ENCODE measurements at regions not wholly inside any gene's neighbourhood (a gene's known extent, or its start where the extent isn't known, plus 50 kb on each side); places are given as distances from the start of the nearest gene placed in this dataset.

DNA sequence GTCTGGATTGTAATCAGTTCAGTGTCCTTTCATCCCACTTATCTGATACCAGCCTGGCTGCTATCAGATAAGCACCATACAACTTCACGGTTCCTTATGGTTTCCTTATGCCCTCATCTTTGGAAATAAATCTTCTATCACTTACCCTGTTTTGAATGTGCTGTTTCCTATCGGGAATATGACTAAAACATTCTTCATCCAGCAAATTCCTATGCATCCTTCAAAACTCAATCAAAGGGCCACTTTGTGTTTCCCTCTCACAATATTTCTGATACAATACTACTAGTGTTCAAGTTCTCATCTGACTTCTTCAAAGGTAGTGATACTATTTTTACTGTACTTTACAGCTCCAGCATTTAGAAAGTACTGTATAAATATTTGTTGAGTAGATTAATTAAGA lies 513.2 kb downstream of the OMA1 start:
- no peak for TF ChIP-seq CTCF (IDR thresholded peaks at IDR 0.05)
- no peak for TF ChIP-seq POLR2A (IDR thresholded peaks at IDR 0.05)

Measured in body of pancreas (tissue), 4 donors.